T-helper 2 cell (primary cell): ENCODE measurements at regions not wholly inside any gene's neighbourhood (a gene's known extent, or its start where the extent isn't known, plus 50 kb on each side); places are given as distances from the start of the nearest gene placed in this dataset.
"Not testable (repeated sequence)": the region's sequence is repeated elsewhere in the genome, so short reads cannot be mapped to it uniquely, and the experiment has no call there.

Experiments
- DNase-seq, 5 experiments: peaks; one replicate each; pipeline versions ENCODE4 v3.0.0 to v3.0.0-alpha.2; 2012 to 2022

DNA sequence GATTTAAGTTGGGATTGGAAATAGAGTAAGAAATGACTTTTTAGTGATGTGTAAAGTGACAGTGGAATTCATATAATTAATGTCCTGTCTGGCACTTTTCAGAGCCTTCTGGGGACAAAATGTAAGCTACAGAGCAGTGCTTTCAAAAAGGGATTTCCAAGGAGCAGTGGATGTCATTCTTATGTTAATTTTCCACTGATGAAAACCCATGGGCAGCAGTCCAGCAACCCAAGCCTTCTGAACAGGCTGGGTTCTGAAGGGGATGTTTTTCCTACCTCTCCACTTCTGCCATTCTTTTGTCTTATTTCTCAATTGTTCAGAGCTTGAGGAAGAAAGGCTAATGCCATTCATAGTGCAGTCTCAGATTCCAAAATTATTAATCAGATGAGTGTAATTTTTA, 717.6 kb upstream of the HS3ST1 start:
- DNase-seq: no peak

DNA sequence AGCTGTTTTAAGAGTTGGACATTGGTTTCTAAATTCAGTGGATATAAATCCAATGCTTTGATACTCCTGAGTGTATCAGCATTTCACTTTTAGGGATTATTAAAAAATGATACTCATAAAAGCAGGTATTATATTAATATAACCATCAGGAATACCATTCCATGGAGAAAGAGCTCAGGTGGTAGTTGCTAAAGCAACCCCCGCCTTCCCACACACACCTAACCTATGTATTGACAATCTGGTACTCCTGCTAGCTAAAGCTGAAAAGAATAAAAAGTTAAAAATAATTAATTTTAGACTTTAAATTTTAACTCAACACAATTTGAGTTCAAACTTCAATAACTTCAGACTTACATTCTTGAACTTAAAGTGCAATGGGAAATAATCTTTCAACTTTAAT, 717.1 kb upstream of the HS3ST1 start:
- DNase-seq: no peak

DNA sequence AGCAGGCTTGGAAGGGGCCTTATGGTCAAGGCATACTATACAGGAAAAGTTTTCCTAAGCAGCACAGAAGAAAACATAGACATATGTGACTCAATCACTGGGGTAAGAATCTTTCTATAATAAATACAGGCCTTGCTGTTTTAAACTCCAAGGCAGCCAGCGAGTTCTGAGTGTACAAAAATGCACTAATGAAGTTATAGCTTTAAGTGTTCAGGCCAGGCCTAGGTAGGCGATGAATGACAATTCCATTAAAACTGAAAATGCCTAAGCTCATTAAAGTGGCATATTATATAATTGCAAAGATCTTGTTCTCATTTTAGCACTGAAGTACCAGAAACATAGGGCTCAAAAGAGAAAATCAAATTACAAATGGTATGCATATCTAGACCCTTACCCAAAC, 716.4 kb upstream of the HS3ST1 start:
- no peak for DNase-seq

DNA sequence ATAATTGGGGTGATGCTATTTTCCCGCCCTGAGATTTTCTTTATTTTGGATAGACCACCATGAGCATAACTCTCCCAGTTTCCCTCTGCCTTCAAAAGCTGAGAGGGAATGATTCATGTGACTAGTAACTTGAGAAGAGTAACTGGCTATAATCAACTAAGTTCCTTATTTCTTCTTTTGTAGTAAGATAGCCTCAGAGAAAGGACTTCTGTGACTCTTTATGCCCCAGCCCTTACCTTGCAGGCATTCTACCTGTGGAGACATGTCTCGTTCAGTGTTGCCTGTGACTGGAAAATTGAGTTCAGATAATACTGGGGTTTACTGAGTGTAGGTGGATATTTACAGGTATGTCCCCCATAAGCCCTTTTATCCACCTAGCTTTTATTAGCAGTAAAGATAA, 715.4 kb upstream of the HS3ST1 start:
- DNase-seq: no peak

DNA sequence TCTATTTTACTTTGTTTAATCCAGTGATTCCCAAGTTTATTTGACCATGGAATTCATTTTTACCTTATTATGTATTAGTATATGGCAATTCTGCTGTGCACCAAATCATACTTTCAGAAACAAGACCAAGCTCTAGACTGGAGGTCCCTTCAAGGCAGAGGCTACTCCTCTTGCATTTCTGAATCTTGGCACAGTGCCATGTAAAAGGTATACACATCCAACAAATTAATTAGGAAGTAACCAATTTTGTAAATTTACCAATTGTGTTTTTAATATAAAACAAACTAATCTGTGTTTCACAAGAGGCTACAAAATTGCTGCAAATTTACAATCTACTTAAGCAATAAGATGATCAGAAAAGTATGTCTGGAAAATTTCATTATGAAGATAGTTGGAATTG, 712.2 kb upstream of the HS3ST1 start:
- DNase-seq: no peak

DNA sequence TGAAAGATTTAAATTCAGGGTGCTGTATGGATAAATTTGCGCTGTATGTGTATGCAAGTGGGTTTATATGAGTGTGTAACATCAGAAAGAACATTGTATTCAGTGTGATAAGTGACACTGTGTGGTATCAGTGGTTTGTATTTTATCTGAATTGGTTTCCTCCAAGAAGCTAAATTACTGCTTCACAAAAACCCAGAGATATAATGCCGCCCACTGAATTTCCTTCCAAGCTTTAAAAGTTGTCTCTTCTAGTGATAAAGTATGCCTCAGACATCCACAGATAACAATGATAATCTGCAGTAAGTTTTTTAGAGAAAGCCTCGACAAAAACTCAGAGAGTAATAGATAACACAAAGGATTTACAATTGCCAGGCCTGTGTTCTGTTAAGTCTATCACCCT, 710.6 kb upstream of the HS3ST1 start:
- no peak for DNase-seq

DNA sequence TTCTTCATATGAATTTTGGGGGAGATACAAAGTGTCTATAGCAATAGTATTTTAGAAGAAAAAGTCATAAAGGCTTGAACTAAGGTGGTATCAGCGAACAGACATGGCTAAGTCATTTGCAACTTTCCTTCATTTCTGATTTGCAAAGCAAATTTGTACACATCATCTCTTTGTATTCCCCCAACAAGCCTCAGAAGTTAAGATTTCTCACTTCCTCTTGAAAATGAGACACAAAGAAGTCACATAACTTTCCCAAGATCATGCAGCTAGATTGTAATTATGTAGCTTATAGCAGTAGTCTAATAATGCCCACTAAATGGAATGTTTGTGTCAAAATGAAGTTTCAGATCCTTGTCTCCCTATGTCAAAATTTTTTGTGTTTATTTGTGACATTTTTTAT, 709.8 kb upstream of the HS3ST1 start:
- no peak for DNase-seq

DNA sequence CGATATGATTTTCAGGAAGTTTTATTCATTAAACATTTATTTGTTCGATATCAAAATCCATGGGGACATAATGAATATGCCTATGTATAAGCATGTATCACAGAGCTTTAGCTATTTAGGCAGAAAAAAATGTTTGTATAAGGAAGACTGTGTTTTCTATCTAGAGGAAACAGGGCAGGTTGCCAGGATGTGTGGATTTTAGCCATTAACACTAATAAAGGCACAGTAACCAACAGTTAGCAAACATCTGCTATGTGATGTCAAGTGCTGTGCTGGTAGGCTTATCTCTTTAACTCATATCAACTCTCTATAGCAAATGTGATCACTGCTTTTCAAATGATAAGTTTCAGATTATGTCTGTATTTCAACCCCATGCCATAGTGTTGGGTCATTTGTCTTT, 708.9 kb upstream of the HS3ST1 start:
- DNase-seq: no peak

DNA sequence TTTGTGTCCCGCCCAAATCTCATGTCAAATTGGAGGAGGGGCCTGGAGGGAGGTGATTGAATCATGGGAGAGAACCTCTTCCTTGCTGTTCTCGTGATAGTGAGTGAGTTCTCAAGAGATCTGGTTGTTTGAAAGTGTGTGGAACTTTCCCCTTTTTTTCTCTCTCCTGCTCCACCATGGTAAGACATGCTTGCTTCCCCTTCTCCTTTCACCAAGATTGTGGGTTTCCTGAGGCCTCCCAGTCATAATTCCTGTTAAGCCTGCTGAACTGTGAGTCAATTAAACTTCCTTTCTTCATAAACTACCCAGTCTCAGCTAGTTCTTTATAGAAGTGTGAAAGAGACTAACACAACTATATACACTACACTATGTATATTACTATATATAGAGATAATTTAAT, 697.8 kb upstream of the HS3ST1 start:
- DNase-seq: no peak

DNA sequence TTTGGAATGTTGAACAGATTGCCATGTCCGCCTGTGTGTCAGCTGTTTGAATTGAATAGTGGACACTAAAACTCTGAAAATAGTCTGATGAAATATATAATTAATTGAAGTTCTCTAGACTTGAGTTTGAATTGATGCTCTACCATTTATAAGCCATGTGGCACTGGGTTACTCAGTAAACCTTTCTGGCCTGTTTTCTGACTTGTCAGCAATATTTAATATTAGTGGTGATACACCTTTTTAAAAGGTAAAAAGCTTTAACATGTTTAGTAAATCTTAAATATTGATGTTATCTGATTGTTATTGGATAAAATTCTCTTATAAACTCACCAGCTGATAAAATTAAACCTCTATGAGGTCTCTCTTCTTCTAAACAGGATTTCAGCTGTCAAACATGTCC, 695.4 kb upstream of the HS3ST1 start:
- no peak for DNase-seq

DNA sequence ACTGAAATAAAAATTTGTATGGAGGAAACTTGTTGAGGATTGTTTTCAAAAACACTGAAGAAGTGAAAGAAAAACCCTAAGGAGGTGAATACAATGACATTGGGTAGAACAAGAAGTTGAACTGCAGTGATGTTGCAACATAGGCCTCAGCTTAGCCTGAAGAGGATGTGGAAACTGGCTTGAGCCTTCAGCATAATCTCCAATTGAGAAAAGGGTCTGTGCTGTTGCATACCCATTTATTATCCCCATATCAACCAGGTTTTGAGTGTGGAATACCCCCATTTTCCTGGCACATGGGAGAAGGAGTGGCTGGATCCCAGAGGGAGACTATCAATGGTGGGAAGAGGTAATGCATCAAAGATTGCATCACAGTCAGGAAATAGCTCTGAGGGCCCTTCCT, 695.0 kb upstream of the HS3ST1 start:
- no peak for DNase-seq

DNA sequence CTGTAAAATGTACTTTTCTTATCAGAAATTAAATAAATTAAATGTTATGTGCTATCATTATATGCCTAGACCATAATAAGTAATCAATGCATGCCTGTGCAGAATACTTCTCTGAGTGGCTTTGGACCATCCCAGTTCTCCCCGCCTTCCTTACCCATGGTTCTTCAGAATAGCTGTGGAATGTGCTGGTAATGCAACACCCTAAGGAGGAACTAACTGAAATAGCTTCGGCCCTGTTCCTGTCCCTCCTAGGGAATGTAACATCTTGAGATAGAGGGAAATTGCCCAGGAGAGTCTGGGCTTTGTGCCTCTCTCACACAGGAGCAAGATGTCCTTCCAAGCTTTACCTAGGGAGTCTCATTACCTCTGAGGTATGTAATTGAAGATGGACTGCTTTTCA, 693.6 kb upstream of the HS3ST1 start:
- DNase-seq: no peak

DNA sequence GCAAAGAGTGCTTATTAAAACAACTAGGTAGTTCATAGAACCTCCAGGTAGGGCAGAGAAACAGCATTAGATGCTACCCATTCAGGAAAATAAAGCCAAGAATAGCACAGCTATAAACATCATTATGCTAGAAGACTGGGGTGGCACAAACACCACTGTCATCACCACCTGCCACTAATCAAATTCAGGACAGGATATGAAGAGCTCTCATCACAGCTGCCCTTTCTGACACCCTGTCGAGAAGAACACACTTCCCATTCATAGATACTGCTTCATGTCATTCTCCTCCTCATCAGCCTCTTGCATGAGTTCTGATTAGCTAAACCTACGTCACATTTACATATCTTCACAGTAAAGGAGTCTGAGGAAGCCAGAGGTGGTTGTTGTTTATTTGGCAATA, 692.3 kb upstream of the HS3ST1 start:
- DNase-seq: no peak

DNA sequence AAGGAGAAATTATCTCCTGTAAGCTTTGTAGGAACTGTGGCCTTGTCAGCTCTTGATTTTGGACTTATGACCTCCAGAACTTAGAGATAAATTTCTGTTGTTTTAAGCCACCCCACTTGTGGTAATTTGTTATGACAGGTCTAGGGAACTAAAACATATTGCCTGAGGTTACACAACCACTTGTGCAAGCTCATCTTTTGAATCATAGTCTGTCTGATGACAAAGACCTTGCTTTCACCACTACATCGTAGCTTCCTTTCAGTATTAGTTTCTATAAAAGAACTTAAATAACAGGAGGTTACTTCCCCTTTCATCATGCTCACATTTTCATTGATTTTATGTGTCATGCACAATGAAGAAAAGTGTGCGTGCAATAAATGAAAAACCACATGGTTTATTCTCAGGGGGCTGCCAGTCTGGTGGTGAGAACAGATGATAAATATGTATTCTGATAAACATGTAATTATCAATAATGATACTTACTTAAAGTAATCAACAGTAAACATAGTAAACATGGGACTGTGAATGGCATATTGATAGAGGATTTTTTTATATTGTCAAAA, 690.0 kb upstream of the HS3ST1 start:
- DNase-seq: no peak

DNA sequence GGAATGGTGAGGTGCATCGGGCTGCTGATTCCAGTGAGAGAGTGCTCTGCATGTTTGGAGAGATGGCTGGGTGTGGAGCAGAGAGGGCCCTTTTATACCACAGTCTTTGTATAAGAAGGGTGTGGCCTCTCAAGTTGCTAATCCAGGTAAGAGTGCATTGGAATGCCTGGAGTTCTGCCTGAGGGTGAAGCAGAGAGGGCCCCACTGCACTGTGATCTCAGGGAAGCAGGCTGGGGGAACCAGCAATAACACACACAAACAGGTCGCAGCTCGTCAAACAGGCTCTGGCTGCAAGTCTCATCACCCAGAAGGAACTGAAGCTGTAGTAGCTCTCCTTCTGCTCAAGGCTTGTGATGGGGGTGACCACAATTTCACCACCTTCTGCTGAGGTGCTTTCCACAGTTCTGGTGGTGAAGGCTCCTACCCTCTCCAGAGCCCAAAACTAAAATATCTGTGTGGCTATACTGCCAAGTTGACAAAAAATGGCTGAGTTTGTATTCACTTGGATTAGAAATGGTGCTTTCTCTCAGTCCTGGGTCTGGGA, 687.4 kb upstream of the HS3ST1 start:
- DNase-seq: no peak

DNA sequence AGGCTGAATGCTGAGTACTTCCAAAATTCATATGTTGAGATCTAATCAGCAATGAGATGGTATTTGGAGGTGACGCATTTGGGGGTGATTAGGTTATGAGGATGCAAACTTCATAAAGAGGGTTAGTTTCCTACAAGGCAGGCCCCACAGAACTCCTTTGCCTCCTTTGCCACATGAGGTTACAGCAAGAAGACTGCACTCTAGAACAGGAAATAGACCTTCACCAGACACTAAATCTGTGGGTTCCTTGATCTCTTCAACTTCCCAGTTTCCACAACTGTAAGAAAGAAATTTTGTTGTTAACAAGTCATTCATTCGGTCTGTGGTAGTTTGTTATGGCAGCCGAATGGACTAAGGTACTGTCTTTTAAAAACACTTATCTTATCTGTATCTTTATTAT, 681.9 kb upstream of the HS3ST1 start:
- DNase-seq: no peak

DNA sequence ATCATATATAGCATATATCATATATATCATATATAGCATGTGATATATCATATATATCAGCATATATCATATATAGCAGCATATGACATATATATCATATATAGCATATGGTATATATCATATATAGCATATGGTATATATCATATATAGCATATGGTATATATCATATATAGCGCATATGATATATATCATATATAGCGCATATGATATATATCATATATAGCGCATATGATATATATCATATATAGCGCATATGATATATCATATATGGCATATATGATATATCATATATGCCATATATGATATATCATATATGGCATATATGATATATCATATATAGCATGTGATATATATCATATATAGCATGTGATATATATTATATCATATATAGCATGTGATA, 680.4 kb upstream of the HS3ST1 start:
- DNase-seq: not testable (repeated sequence)

DNA sequence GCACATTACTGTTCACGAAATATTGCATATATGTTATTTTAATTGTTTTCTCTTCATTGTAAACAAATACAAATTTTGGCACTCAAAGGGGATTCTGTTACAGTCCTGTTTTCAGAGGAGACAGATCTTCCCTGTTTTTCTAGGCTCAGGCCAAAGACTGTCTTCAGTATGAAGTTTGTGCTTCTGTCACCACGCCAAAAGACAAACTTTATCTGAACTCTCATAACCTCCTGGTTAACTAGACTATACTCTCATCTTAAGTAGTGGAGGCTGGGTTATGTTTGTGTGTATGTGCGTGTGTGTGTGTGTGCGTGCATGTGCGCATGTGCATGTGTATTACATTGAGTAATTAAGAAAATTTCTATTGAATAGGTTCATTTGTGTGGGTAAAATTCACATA, 676.8 kb upstream of the HS3ST1 start:
- no peak for DNase-seq

DNA sequence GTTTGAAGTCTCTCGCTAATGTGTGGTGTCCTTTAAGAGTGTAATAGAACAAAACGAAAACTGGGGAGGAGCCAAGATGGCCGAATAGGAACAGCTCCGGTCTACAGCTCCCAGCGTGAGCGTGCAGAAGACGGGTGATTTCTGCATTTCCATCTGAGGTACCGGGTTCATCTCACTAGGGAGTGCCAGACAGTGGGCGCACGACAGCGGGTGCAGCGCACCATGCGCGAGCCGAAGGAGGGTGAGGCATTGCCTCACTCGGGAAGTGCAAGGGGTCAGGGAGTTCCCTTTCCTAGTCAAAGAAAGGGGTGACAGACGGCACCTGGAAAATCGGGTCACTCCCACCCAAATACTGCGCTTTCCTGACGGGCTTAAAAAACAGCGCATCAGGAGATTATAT, 661.2 kb upstream of the HS3ST1 start:
- not testable (repeated sequence) for DNase-seq

DNA sequence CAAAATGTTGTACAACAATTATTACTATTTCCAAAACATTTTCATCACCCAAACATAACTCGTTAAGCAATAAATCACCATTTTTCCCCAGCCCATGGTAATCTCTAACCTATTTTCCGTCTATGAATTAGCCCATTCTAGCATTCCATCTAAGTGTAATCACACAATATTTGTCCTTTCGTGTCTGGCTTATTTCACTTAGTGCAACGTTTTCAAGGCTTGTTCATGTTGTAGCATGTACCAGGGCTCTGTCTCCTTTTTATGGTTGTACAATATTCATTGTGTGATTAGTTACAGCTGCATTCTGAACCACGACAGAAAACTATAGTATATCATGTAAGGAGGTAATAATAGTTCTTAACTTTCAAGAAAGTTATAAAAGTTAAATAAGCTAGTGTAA, 656.0 kb upstream of the HS3ST1 start:
- DNase-seq: no peak

DNA sequence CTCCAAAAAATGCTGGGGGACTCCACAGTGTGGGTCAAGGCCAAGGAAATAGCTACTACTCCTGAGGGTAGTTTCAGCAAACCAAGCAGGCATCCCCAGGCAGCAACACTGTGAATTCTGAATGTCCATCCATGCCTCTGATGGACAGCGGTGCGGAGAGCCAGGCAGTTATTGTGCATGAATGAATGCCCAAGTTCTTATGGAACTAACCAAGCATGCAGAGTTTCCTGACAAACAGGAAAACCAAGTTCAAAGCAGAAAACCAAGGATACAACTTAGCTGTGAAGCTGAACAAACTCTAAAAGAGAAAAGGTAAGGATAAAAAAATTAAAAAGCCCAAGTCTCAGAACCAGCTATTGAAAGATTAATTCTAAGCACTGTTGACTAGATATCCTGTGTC, 642.6 kb upstream of the HS3ST1 start:
- DNase-seq: no peak

DNA sequence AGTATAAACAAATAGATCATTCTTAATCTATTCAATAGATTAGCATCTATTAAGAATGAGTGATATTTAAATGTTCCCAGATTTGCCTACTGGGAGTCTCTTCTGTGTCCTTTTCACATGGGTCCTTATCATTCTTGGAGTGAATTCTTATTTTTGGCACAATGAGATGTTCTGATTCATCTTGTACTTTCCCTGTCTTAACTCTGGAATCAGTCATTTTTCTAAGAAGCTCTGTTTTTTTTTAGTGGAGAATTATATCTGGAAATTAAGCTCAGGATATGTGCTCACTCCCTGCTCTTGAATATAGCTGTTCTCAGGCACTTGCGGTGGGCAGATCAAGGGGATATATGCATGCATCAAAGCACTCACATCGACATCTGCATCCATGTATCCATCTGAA, 625.3 kb upstream of the HS3ST1 start:
- DNase-seq: no peak

DNA sequence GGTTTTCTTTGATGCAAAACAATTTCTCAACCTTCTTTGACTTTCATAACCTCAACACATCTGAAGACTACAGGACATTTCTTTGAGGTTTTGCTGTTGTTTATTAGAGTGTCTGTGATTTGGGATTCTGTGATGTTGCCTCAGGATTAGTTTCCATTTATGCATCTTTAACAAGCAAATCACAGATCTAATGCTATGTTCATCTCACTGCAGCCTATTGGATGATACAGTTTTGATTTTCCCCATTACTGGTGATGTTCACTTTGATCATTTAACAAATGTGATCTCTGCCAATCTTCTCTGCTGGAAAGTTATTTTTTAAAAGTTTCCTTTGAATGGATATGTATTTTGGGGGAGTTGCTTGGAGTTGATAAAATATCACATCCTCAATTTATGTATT, 624.9 kb upstream of the HS3ST1 start:
- no peak for DNase-seq

DNA sequence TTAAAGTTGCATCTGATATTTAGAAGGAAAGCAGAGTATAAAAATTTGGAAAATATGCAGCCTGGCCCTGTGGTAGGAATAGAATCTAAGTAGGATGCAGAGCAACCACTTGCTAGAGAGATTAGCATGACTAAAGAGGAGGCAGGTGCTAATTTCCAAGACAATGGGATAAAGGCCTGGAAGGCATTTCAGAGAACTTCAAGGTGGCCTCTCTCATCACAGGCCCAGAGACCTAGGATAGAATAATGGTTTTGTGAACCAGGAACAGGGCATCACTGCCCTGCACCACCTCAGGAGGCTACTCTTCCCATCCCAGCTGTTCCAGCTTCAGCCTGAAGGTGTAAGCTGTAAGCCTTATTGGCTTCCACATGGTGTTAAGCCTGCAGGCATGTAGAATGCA, 621.7 kb upstream of the HS3ST1 start:
- no peak for DNase-seq

DNA sequence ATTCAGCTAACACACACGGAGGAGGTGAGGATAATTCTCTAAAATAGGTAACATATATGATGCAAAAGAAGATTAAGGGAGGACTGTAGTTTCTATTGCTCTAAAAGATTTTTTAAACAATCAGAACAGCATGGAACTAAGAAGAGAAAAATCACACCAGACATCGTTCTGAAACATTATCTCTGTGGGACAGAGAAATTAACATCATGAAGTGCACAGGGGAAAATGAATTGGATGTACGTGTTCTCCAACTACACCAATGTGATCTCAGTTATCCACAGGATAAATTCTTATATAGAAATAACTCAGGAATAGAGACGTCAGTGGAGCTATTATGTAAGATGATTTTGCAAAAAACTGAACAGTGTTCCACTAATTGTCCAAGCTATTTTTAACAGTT, 614.1 kb upstream of the HS3ST1 start:
- DNase-seq: no peak

DNA sequence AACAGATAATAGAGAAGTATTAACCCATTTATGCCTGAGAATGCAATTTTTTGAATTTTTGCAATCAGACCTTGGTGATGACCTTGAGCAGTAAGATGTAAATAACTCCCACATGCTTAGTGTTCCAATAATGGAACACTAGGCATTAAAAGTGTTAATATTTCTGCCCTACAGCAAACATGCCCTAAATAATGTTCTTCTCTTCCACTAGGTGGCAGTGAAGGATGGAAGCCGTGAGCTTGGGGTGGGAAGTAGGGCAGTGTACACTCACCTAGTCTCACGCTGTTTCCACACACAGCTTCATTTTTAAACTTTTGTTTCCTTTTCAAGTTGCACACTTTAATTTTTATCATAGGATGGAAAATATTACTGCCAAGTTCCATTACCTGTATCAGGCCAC, 613.1 kb upstream of the HS3ST1 start:
- DNase-seq: no peak
